HCT116 (cell line): ENCODE measurements at regions not wholly inside any gene's neighbourhood (a gene's known extent, or its start where the extent isn't known, plus 50 kb on each side); places are given as distances from the start of the nearest gene placed in this dataset.
"Not testable (repeated sequence)": the region's sequence is repeated elsewhere in the genome, so short reads cannot be mapped to it uniquely, and the experiment has no call there.

Source experiments
- ATAC-seq: fragments of 200-7000 bp; cut with Tn5 transposase; 2 replicates; pipeline ENCODE4 v1.9.1; 2020; ENCODE audit warnings: mild to moderate bottlenecking, moderate library complexity
- BruUV-seq: library from RNA; stranded (reverse); fragments of 400-500 nt; replicated peaks from 2 replicates; lab custom pipeline; 2021; lab: Mats Ljungman, UMichigan
- CTCF ChIA-PET: fragments of 300-600 bp; sonication (Branson Sonifier 250); formaldehyde crosslinking; loops from one replicate; lab custom pipeline; 2021; ENCODE audit warnings: antibody characterized with exemption; lab: Charles Lee
- POLR2A ChIA-PET: fragments of 300-600, 350-600 bp; sonication (Branson Sonifier 250); formaldehyde crosslinking; loops from one replicate; lab custom pipeline; 2021; ENCODE audit warnings: antibody characterized with exemption; lab: Charles Lee
- RAD21 ChIA-PET, 2 experiments: fragments of 300-600 bp; sonication (Branson Sonifier 250); formaldehyde crosslinking; loops; one replicate each; lab custom pipeline; 2023; ENCODE audit warnings: low total read pairs in 2 of 2; ENCODE audit not compliant: uncharacterized antibody in 2 of 2, unreplicated experiment in 2 of 2, low non-redundant PET in 1 of 2; lab: Charles Lee
- DNase-seq: peaks from one replicate; pipeline ENCODE4 v3.0.0-alpha.2; 2010; ENCODE audit warnings: low read depth, low spot score
- H2AFZ ChIP-seq: fragments of 200-600 bp; shearing (Covaris generic), sonication (generic); 2 replicates; pipeline ENCODE4 v1.6.1; 2017; ENCODE audit warnings: low read depth, mixed run types, mixed read lengths, antibody characterized with exemption, low read length; ENCODE audit not compliant: poor library complexity, severe bottlenecking
- H3K27ac ChIP-seq: 2 replicates; pipeline ENCODE4 v1.5.1; 2012; ENCODE audit warnings: low read depth, low read length
- H3K27me3 ChIP-seq: fragments of 200-600 bp; sonication (generic); 2 replicates; pipeline ENCODE4 v1.6.1; 2016; ENCODE audit warnings: mixed run types, low read length, mixed read lengths; ENCODE audit not compliant: insufficient read depth
- H3K36me3 ChIP-seq, 2 experiments: fragments of 200-500 bp in 1 of 2; fragments of 200-600 bp in 1 of 2; sonication (Bioruptor generic) in 1 of 2; sonication (generic) in 1 of 2; 2 replicates each; pipeline versions ENCODE4 v1.5.1 to v1.6.1; 2014 to 2016; ENCODE audit warnings: low read length in 2 of 2, inconsistent platforms in 1 of 2, mixed read lengths in 1 of 2, mixed run types in 1 of 2; ENCODE audit not compliant: insufficient read depth in 2 of 2, control insufficient read depth in 1 of 2
- H3K4me1 ChIP-seq, 2 experiments: fragments of 200-600 bp in 1 of 2; sonication (generic) in 1 of 2; 2 replicates each; pipeline versions ENCODE4 v1.5.1 to v1.6.1; 2012 to 2017; ENCODE audit warnings: low read length in 2 of 2, inconsistent platforms in 1 of 2, mild to moderate bottlenecking in 1 of 2, mixed read lengths in 1 of 2, mixed run types in 1 of 2, moderate library complexity in 1 of 2; ENCODE audit not compliant: insufficient read depth in 2 of 2, control insufficient read depth in 1 of 2
- H3K4me2 ChIP-seq: fragments of 200-600 bp; sonication (generic); 2 replicates; pipeline ENCODE4 v1.6.1; 2017; ENCODE audit warnings: mixed run types, low read length, mixed read lengths
- H3K4me3 ChIP-seq, 2 experiments: fragments of 200-600 bp in 1 of 2; sonication (generic) in 1 of 2; replicated peaks in 1 of 2; 2 replicates each; pipeline ENCODE4 v1.5.1; 2011 to 2016; ENCODE audit warnings: low read length in 2 of 2, control low read depth in 1 of 2, low read depth in 1 of 2, mild to moderate bottlenecking in 1 of 2, mixed read lengths in 1 of 2, mixed run types in 1 of 2
- H3K79me2 ChIP-seq: fragments of 200-600 bp; sonication (generic); 2 replicates; pipeline ENCODE4 v1.6.1; 2017; ENCODE audit warnings: mild to moderate bottlenecking, mixed run types, low read length, moderate library complexity, mixed read lengths; ENCODE audit not compliant: insufficient read depth
- H3K9ac ChIP-seq: fragments of 200-600 bp; sonication (generic); 2 replicates; pipeline ENCODE4 v1.6.1; 2016; ENCODE audit warnings: low read length, mixed read lengths
- H3K9me2 ChIP-seq: fragments of 200-600 bp; sonication (generic), shearing (Covaris generic); 2 replicates; pipeline ENCODE4 v1.6.1; 2017; ENCODE audit warnings: mixed run types, mild to moderate bottlenecking, moderate library complexity; ENCODE audit not compliant: insufficient read depth
- H3K9me3 ChIP-seq, 2 experiments: fragments of 200-500 bp in 1 of 2; fragments of 200-600 bp in 1 of 2; sonication (Bioruptor generic) in 1 of 2; sonication (generic) in 1 of 2; 2 replicates each; pipeline ENCODE4 v1.6.1; 2014 to 2017; ENCODE audit warnings: low read length in 2 of 2, mixed read lengths in 2 of 2, inconsistent platforms in 1 of 2, low read depth in 1 of 2, mild to moderate bottlenecking in 1 of 2, mixed run types in 1 of 2, moderate library complexity in 1 of 2; ENCODE audit not compliant: control insufficient read depth in 1 of 2, insufficient read depth in 1 of 2
- H4K20me1 ChIP-seq: fragments of 200-600 bp; sonication (generic), shearing (Covaris generic); 2 replicates; pipeline ENCODE4 v1.6.1; 2017; ENCODE audit warnings: mixed run types, mild to moderate bottlenecking, moderate library complexity; ENCODE audit not compliant: insufficient read depth
- CEBPB ChIP-seq: IDR thresholded peaks from 2 replicates; pipeline ENCODE4 v1.6.1; 2012; ENCODE audit warnings: low read depth
- EGR1 ChIP-seq: IDR thresholded peaks from 2 replicates; pipeline ENCODE4 v1.6.1; 2012; ENCODE audit warnings: low read depth
- JUND ChIP-seq: IDR thresholded peaks from 2 replicates; pipeline ENCODE4 v1.6.1; 2012
- SRF ChIP-seq: IDR thresholded peaks from 2 replicates; pipeline ENCODE4 v1.6.1; 2012; ENCODE audit warnings: low read depth
- YY1 ChIP-seq: IDR thresholded peaks from 2 replicates; pipeline ENCODE4 v1.6.1; 2011; ENCODE audit warnings: low read length, low read depth, moderate library complexity, mild to moderate bottlenecking; ENCODE audit not compliant: insufficient replicate concordance; ENCODE audit errors: extremely low read depth
- ZNF274 ChIP-seq: fragments of 200-500 bp; sonication (Bioruptor generic); IDR thresholded peaks from 2 replicates; pipeline ENCODE4 v1.6.1; 2014; ENCODE audit warnings: mild to moderate bottlenecking, low read depth, low read length, inconsistent platforms
- intact Hi-C: fragments of 100-400 bp; cut with micrococcal nuclease; formaldehyde crosslinking; loops from 2 replicates; pipeline ENCODE4 v1.10.0; 2022
- TF ChIP-seq, protein P1 (sequence below): IDR thresholded peaks from 2 replicates; pipeline ENCODE4 v1.6.1; 2012
- TF ChIP-seq, protein P2 (sequence below), 3 experiments: fragments of 200-600 bp in 1 of 3; sonication (generic) in 1 of 3; IDR thresholded peaks in 2 of 3; conservative IDR thresholded peaks in 1 of 3; 2 replicates each; pipeline ENCODE4 v1.5.1; 2012 to 2017; ENCODE audit warnings: low read depth in 2 of 3, low read length in 2 of 3, antibody characterized with exemption in 1 of 3, borderline replicate concordance in 1 of 3, control low read depth in 1 of 3, mild to moderate bottlenecking in 1 of 3, mixed read lengths in 1 of 3, mixed run types in 1 of 3, moderate library complexity in 1 of 3; ENCODE audit not compliant: insufficient read depth in 1 of 3

DNA sequence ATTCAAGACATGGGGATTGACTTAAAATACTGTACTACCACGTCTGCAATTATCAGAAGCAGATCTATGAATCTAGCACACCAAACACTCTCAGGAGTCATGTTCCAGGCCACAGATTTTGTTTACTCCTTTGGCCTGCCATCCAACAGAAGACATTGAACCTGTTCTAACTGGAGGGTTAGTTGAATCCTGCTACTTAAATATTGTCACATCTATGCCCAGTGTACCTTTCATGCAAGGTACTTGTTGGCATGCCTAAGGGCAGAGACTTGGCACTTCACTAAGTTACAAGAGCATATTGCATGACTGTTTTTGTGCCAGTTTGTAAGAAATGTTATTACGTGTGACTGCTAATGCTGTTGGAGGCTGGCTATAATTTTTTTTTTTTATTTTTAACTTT lies 126.9 kb upstream of the BCOR start:
- TF ChIP-seq CEBPB, result no peak
- no peak for TF ChIP-seq ZNF274
- TF ChIP-seq JUND, result no peak
- TF ChIP-seq, protein P1, sequence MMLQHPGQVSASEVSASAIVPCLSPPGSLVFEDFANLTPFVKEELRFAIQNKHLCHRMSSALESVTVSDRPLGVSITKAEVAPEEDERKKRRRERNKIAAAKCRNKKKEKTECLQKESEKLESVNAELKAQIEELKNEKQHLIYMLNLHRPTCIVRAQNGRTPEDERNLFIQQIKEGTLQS, result no peak
- TF ChIP-seq YY1, result no peak
- TF ChIP-seq, protein P2, sequence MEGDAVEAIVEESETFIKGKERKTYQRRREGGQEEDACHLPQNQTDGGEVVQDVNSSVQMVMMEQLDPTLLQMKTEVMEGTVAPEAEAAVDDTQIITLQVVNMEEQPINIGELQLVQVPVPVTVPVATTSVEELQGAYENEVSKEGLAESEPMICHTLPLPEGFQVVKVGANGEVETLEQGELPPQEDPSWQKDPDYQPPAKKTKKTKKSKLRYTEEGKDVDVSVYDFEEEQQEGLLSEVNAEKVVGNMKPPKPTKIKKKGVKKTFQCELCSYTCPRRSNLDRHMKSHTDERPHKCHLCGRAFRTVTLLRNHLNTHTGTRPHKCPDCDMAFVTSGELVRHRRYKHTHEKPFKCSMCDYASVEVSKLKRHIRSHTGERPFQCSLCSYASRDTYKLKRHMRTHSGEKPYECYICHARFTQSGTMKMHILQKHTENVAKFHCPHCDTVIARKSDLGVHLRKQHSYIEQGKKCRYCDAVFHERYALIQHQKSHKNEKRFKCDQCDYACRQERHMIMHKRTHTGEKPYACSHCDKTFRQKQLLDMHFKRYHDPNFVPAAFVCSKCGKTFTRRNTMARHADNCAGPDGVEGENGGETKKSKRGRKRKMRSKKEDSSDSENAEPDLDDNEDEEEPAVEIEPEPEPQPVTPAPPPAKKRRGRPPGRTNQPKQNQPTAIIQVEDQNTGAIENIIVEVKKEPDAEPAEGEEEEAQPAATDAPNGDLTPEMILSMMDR (IDR thresholded peaks at IDR 0.05 in 2 of 3, conservative IDR thresholded peaks at IDR 0.05 in 1 of 3; ENCODE audit: borderline replicate concordance in 1 of 3, insufficient read depth in 1 of 3, low read depth in 2 of 3, low read length in 2 of 3), result no peak
- no peak for TF ChIP-seq EGR1
- TF ChIP-seq SRF, result no peak
- ChIA-PET RAD21 (no interaction called here), CTCF (no interaction called here), POLR2A (no interaction called here)
- intact Hi-C loops, result no loop called here
- DNase-seq (no peak), ATAC-seq (no peak)
- no peak overlapping the region for H3K9ac ChIP-seq
- H3K4me1 ChIP-seq, result no peaks in the 10 kb centered on the region
- no TSS peak for BruUV-seq
- no peak overlapping the region for H3K4me3 ChIP-seq
- H2AFZ ChIP-seq, result no peak overlapping the region
- H3K4me2 ChIP-seq, result no peak overlapping the region
- no peaks in the 10 kb centered on the region for H3K9me3 ChIP-seq
- no peaks in the 10 kb centered on the region for H3K79me2 ChIP-seq
- H4K20me1 ChIP-seq, result no peaks in the 10 kb centered on the region
- no peaks in the 10 kb centered on the region for H3K27me3 ChIP-seq
- no peaks in the 10 kb centered on the region for H3K9me2 ChIP-seq
- H3K27ac ChIP-seq, result no peak overlapping the region
- no peaks in the 10 kb centered on the region for H3K36me3 ChIP-seq

DNA sequence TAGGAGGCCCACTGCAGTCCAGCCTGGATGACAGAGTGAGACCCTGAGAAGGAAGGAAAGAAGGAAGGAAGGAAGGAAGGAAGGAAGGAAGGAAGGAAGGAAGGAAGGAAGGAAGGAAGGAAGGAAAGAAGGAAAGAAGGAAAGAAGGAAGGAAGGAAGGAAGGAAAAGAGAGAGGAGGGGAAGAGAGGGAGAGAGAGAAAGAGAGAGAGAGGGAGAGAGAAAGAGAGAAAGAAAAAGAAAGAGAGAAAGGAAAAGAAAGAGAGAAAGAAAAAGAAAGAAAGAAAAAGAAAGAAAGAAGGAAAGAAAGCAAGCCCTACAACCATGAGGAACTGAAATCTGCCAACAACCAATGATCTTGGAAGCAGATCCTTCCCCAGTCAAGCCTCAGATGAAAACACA lies 124.9 kb upstream of the BCOR start:
- BruUV-seq, DNase-seq, H4K20me1 ChIP-seq, H2AFZ ChIP-seq, H3K4me3 ChIP-seq, ATAC-seq, H3K9ac ChIP-seq, CTCF ChIA-PET, H3K4me2 ChIP-seq, H3K27ac ChIP-seq, RAD21 ChIA-PET, H3K4me1 ChIP-seq, intact Hi-C loops, POLR2A ChIA-PET, H3K9me2 ChIP-seq, H3K27me3 ChIP-seq, H3K36me3 ChIP-seq, H3K9me3 ChIP-seq, H3K79me2 ChIP-seq: not testable (repeated sequence)
